H1 (cell line): ENCODE measurements at regions not wholly inside any gene's neighbourhood (a gene's known extent, or its start where the extent isn't known, plus 50 kb on each side); places are given as distances from the start of the nearest gene placed in this dataset.

Experiments
- CBX8 ChIP-seq: fragments of 300-800, 300-1000 bp; sonication (generic); IDR thresholded peaks from 2 replicates; pipeline ENCODE4 v1.7.1; 2016; ENCODE audit warnings: low read depth, low read length, borderline replicate concordance
- NANOG ChIP-seq: IDR thresholded peaks from 2 replicates; pipeline ENCODE4 v1.6.1; 2011; ENCODE audit warnings: low read length, low read depth, mild to moderate bottlenecking, inconsistent platforms; ENCODE audit not compliant: insufficient read depth, poor library complexity, severe bottlenecking
- TF ChIP-seq, protein P1 (sequence below), 3 experiments: IDR thresholded peaks; 1 replicate in 2 of 3; 2 replicates in 1 of 3; pipeline versions ENCODE4 v1.5.1 to v1.6.1; 2011; ENCODE audit warnings: low read length in 3 of 3, mild to moderate bottlenecking in 3 of 3, inconsistent platforms in 2 of 3, low read depth in 1 of 3, moderate library complexity in 1 of 3; ENCODE audit not compliant: insufficient read depth in 1 of 3; ENCODE audit errors: control extremely low read depth in 1 of 3

DNA sequence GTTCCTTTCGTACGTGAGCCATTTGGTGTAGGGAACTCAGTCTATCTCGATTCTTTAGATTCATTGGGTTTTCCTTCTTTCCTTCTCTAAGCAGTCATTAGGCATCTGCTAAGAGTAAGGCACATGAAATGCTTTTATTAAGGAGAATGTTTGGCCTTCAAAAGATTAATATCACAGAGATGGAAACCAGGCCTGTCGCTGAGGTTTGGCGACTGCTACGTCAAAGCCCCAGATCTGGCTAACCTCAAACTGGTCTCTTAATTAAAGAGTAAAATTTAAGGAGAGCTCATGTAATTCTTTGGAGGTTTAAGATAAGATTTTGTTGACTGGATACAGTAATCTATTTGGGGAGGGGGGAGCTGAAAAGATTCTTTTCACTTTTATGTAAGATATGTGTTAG lies 189.8 kb downstream of the JCAD start:
- TF ChIP-seq NANOG (no peak), CBX8 (no peak)
- TF ChIP-seq, protein P1, sequence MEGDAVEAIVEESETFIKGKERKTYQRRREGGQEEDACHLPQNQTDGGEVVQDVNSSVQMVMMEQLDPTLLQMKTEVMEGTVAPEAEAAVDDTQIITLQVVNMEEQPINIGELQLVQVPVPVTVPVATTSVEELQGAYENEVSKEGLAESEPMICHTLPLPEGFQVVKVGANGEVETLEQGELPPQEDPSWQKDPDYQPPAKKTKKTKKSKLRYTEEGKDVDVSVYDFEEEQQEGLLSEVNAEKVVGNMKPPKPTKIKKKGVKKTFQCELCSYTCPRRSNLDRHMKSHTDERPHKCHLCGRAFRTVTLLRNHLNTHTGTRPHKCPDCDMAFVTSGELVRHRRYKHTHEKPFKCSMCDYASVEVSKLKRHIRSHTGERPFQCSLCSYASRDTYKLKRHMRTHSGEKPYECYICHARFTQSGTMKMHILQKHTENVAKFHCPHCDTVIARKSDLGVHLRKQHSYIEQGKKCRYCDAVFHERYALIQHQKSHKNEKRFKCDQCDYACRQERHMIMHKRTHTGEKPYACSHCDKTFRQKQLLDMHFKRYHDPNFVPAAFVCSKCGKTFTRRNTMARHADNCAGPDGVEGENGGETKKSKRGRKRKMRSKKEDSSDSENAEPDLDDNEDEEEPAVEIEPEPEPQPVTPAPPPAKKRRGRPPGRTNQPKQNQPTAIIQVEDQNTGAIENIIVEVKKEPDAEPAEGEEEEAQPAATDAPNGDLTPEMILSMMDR (IDR thresholded peaks at IDR 0.05; ENCODE audit: control extremely low read depth in 1 of 3, insufficient read depth in 1 of 3, low read depth in 1 of 3, low read length in 3 of 3), result no peak
